ENCODE measurements at regions not wholly inside any gene's neighbourhood (a gene's known extent, or its start where the extent isn't known, plus 50 kb on each side); places are given as distances from the start of the nearest gene placed in this dataset.

DNA sequence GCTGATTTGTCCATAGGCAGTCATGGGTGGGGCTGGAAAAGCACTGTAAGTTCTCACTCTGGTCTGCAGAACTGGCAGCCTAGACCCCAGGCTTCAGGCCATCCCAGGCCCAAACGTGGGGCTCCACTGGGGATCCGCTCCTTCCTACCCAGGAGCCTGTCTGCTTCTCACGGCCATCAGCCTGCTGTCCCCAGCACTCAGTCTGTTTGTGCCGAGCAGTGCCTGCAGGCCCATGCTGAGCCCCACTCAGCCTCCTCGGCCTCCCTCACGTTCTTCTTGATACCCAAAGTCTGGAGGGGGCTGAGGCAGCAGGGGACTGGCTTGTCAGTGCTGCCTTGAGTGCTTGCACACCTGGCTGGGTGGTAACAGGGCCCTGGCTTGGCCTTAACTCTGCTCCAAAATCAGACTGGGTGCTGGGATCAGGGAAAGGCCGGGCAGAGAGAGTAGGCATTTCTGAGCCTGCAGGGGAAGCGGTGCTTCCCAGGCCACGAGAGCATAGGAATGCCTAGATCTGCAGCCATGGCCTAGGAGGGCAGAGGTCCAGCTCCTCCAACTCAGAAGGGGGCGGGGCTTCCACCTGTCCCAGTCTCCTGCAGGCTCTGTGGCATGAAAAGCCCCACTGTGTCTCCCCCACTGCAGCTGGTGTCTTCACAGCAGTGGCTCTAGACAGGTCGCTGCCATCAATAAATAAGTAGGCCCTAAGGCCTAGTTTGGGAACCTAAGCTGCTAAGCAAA is 772.4 kb upstream of the FBXO33 start:
- Histone ChIP-seq H3K4me3 (ENCODE audit: low read length in 2 of 2) (no peak overlapping the region), H3K9me3 (ENCODE audit: control insufficient read depth in 1 of 2, low read length in 2 of 2) (no peaks in the 10 kb centered on the region), H3K27me3 (ENCODE audit: insufficient read depth, low read length) (no peaks in the 10 kb centered on the region), H3K4me1 (ENCODE audit: insufficient read depth, low read length) (no peaks in the 10 kb centered on the region), H3K36me3 (ENCODE audit: insufficient read depth, low read length) (no peaks in the 10 kb centered on the region), H3K27ac (ENCODE audit: low read depth, low read length) (no peak overlapping the region)
- Mint-ChIP-seq H3K27me3 (no peaks in the 10 kb centered on the region), H3K27ac (no peak overlapping the region), H3K4me1 (no peaks in the 10 kb centered on the region), H3K36me3 (no peaks in the 10 kb centered on the region), H3K4me3 (no peak overlapping the region), H3K9me3 (peaks cover 0 to 18% (median 3%) of the 10 kb centered on the region in 8 donors)
- CTCF ChIA-PET (ENCODE audit: partially characterized antibody), result no interaction called here
- intact Hi-C loops (cut with micrococcal nuclease), result no loop called here
- peak in 1 of 5 donors; percentile 31 for DNase-seq
- POLR2A ChIA-PET (ENCODE audit: partially characterized antibody), result no interaction called here

- Mint-ChIP-seq H3K4me1 (no peaks in the 10 kb centered on the region), H3K4me3 (no peak overlapping the region), H3K9me3 (peaks cover 0 to 5% (median 1%) of the 10 kb centered on the region in 8 donors), H3K27me3 (no peaks in the 10 kb centered on the region), H3K36me3 (no peaks in the 10 kb centered on the region), H3K27ac (no peak overlapping the region)
- H3K9me3 ChIP-seq (ENCODE audit: control insufficient read depth in 1 of 2, low read length in 2 of 2), result no peaks in the 10 kb centered on the region
- H3K4me1 ChIP-seq (ENCODE audit: insufficient read depth, low read length), result no peaks in the 10 kb centered on the region
- DNase-seq, result no peak
- H3K27ac ChIP-seq (ENCODE audit: low read depth, low read length), result no peak overlapping the region
- ChIA-PET POLR2A (ENCODE audit: partially characterized antibody) (no interaction called here), CTCF (ENCODE audit: partially characterized antibody) (no interaction called here)
- no peaks in the 10 kb centered on the region for H3K27me3 ChIP-seq (ENCODE audit: insufficient read depth, low read length)
- H3K4me3 ChIP-seq (ENCODE audit: low read length in 2 of 2), result no peak overlapping the region
- no peaks in the 10 kb centered on the region for H3K36me3 ChIP-seq (ENCODE audit: insufficient read depth, low read length)
- intact Hi-C loops (cut with micrococcal nuclease), result no loop called here
These were observed 766.9 kb upstream of the FBXO33 start for GRCh38 chr14:40199101-40199500.

- ChIA-PET CTCF (ENCODE audit: partially characterized antibody) (no interaction called here), POLR2A (ENCODE audit: partially characterized antibody) (no interaction called here)
- Histone ChIP-seq H3K4me1 (ENCODE audit: insufficient read depth, low read length) (no peaks in the 10 kb centered on the region), H3K9me3 (ENCODE audit: control insufficient read depth in 1 of 2, low read length in 2 of 2) (no peaks in the 10 kb centered on the region), H3K27ac (ENCODE audit: low read depth, low read length) (no peak overlapping the region), H3K4me3 (ENCODE audit: low read length in 2 of 2) (no peak overlapping the region), H3K36me3 (ENCODE audit: insufficient read depth, low read length) (no peaks in the 10 kb centered on the region), H3K27me3 (ENCODE audit: insufficient read depth, low read length) (no peaks in the 10 kb centered on the region)
- Mint-ChIP-seq H3K9me3 (peaks cover 0 to 10% (median 0%) of the 10 kb centered on the region in 8 donors), H3K36me3 (no peaks in the 10 kb centered on the region), H3K27me3 (no peaks in the 10 kb centered on the region), H3K27ac (no peak overlapping the region), H3K4me1 (no peaks in the 10 kb centered on the region), H3K4me3 (no peak overlapping the region)
- DNase-seq, result no peak
- intact Hi-C loops (cut with micrococcal nuclease), result no loop called here
These were observed 765.1 kb upstream of the FBXO33 start for GRCh38 chr14:40197344-40197743.

DNA sequence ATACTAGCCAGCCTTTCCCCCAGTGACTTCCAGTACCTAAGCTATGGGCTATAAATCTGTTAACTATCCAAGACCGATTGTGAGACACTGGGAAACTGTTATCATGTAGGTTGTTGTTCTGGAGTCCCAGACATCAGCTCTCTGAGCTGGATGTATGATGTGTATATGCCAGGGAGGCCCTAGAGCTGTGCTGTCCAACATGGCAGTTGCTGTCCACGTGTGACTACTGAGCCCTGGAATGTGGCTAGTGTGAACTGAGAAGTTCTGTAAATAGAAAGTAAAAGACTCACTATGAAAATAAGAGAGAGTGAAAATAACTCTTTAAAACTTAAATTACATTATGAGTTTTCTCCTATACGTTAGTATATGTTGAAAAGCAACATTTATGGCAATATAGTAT is 755.8 kb upstream of the FBXO33 start:
- POLR2A ChIA-PET (ENCODE audit: partially characterized antibody), result no interaction called here
- Mint-ChIP-seq H3K4me3 (no peak overlapping the region), H3K27ac (no peak overlapping the region), H3K27me3 (peaks cover 0 to 1% of the 10 kb centered on the region in 2 donors), H3K4me1 (no peaks in the 10 kb centered on the region), H3K36me3 (no peaks in the 10 kb centered on the region), H3K9me3 (peaks cover 0 to 9% (median 3%) of the 10 kb centered on the region in 8 donors)
- Histone ChIP-seq H3K27me3 (ENCODE audit: insufficient read depth, low read length) (no peaks in the 10 kb centered on the region), H3K4me1 (ENCODE audit: insufficient read depth, low read length) (no peaks in the 10 kb centered on the region), H3K36me3 (ENCODE audit: insufficient read depth, low read length) (no peaks in the 10 kb centered on the region), H3K9me3 (ENCODE audit: control insufficient read depth in 1 of 2, low read length in 2 of 2) (no peaks in the 10 kb centered on the region), H3K4me3 (ENCODE audit: low read length in 2 of 2) (no peak overlapping the region), H3K27ac (ENCODE audit: low read depth, low read length) (no peak overlapping the region)
- intact Hi-C loops (cut with micrococcal nuclease), result no loop called here
- no peak for DNase-seq
- CTCF ChIA-PET (ENCODE audit: partially characterized antibody), result no interaction called here

DNA sequence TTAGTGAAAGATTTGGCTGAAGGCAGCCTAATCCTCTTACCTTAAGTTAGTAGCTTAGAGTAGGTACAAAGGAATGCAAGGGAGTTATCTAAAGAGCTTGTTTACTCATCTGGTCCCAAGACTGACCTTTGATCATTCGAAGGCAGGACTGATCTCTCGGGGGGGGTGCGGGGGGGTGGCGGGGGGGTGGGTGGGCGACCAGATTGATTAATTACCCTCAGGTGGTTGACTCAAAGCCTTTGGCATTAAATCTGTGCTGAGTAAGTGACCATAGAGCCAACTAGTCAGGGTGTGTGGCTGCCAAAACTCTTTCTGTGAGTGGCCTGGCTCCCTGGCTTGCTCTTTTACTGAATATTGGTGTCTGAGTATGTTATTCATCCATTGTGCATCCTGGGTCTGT is 731.9 kb upstream of the FBXO33 start:
- no peak for DNase-seq
- H3K36me3 Mint-ChIP-seq, result no peaks in the 10 kb centered on the region
- no peak overlapping the region for H3K4me3 Mint-ChIP-seq
- no peaks in the 10 kb centered on the region for H3K4me1 ChIP-seq (ENCODE audit: insufficient read depth, low read length)
- no peaks in the 10 kb centered on the region for H3K36me3 ChIP-seq (ENCODE audit: insufficient read depth, low read length)
- no peak overlapping the region for H3K27ac ChIP-seq (ENCODE audit: low read depth, low read length)
- H3K27me3 ChIP-seq (ENCODE audit: insufficient read depth, low read length), result no peaks in the 10 kb centered on the region
- no peak overlapping the region for H3K4me3 ChIP-seq (ENCODE audit: low read length in 2 of 2)
- H3K27ac Mint-ChIP-seq, result no peak overlapping the region
- H3K9me3 Mint-ChIP-seq, result peaks cover 0 to 24% (median 10%) of the 10 kb centered on the region in 8 donors
- intact Hi-C loops (cut with micrococcal nuclease), result no loop called here
- no peaks in the 10 kb centered on the region for H3K9me3 ChIP-seq (ENCODE audit: control insufficient read depth in 1 of 2, low read length in 2 of 2)
- POLR2A ChIA-PET (ENCODE audit: partially characterized antibody), result no interaction called here
- CTCF ChIA-PET (ENCODE audit: partially characterized antibody), result no interaction called here
- H3K4me1 Mint-ChIP-seq, result no peaks in the 10 kb centered on the region
- H3K27me3 Mint-ChIP-seq, result no peaks in the 10 kb centered on the region

GRCh38 chr14:40139657-40140056 is 707.4 kb upstream of the FBXO33 start:
- H3K27ac ChIP-seq (ENCODE audit: low read depth, low read length), result no peak overlapping the region
- Mint-ChIP-seq H3K9me3 (peaks cover 0 to 28% (median 8%) of the 10 kb centered on the region in 8 donors), H3K4me1 (no peaks in the 10 kb centered on the region), H3K4me3 (no peak overlapping the region), H3K36me3 (no peaks in the 10 kb centered on the region), H3K27me3 (no peaks in the 10 kb centered on the region), H3K27ac (no peak overlapping the region)
- H3K36me3 ChIP-seq (ENCODE audit: insufficient read depth, low read length), result no peaks in the 10 kb centered on the region
- ChIA-PET POLR2A (ENCODE audit: partially characterized antibody) (no interaction called here), CTCF (ENCODE audit: partially characterized antibody) (no interaction called here)
- no peak overlapping the region for H3K4me3 ChIP-seq (ENCODE audit: low read length in 2 of 2)
- H3K9me3 ChIP-seq (ENCODE audit: control insufficient read depth in 1 of 2, low read length in 2 of 2), result no peaks in the 10 kb centered on the region
- H3K27me3 ChIP-seq (ENCODE audit: insufficient read depth, low read length), result no peaks in the 10 kb centered on the region
- intact Hi-C loops (cut with micrococcal nuclease), result loop anchor here (1.0 kb wide), 1 partner anchor 9 kb away; no protein-coding TSS in a partner anchor
- H3K4me1 ChIP-seq (ENCODE audit: insufficient read depth, low read length), result no peaks in the 10 kb centered on the region
- DNase-seq, result no peak

DNA sequence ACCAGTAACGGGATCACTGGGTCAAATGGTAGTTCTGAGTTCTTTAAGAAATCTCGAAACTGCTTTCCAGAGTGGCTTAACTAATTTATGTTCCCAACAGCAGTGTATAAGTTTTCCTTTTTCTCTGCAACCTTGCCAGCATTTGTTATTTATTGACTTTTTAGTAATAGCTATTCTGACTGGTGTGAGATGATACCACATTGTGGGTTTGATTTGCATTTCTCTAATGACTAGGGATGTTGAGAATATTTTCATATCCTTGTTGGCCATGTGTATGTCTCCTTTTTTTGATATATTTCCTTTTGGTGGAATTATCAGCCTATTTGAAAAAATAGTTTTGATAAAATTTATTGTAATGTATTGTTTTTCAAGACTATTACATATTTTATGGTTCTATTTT is 701.2 kb upstream of the FBXO33 start:
- Histone ChIP-seq H3K36me3 (ENCODE audit: insufficient read depth, low read length) (no peaks in the 10 kb centered on the region), H3K4me3 (ENCODE audit: low read length in 2 of 2) (no peak overlapping the region), H3K27ac (ENCODE audit: low read depth, low read length) (no peak overlapping the region), H3K4me1 (ENCODE audit: insufficient read depth, low read length) (no peaks in the 10 kb centered on the region), H3K9me3 (ENCODE audit: control insufficient read depth in 1 of 2, low read length in 2 of 2) (no peaks in the 10 kb centered on the region), H3K27me3 (ENCODE audit: insufficient read depth, low read length) (no peaks in the 10 kb centered on the region)
- Mint-ChIP-seq H3K27ac (peak overlapping the region in 1 of 7 donors; percentile 26), H3K4me3 (no peak overlapping the region), H3K27me3 (no peaks in the 10 kb centered on the region), H3K4me1 (no peaks in the 10 kb centered on the region), H3K36me3 (no peaks in the 10 kb centered on the region), H3K9me3 (peaks cover 2 to 28% (median 12%) of the 10 kb centered on the region in 8 donors)
- DNase-seq, result no peak
- ChIA-PET POLR2A (ENCODE audit: partially characterized antibody) (no interaction called here), CTCF (ENCODE audit: partially characterized antibody) (no interaction called here)
- intact Hi-C loops (cut with micrococcal nuclease), result no loop called here

GRCh38 chr14:40129159-40129558 is 696.9 kb upstream of the FBXO33 start:
- ChIA-PET CTCF (ENCODE audit: partially characterized antibody) (no interaction called here), POLR2A (ENCODE audit: partially characterized antibody) (no interaction called here)
- no peak overlapping the region for H3K27ac Mint-ChIP-seq
- H3K36me3 ChIP-seq (ENCODE audit: insufficient read depth, low read length), result no peaks in the 10 kb centered on the region
- no peak overlapping the region for H3K27ac ChIP-seq (ENCODE audit: low read depth, low read length)
- no peaks in the 10 kb centered on the region for H3K4me1 Mint-ChIP-seq
- intact Hi-C loops (cut with micrococcal nuclease), result no loop called here
- no peak overlapping the region for H3K4me3 Mint-ChIP-seq
- no peaks in the 10 kb centered on the region for H3K27me3 Mint-ChIP-seq
- H3K36me3 Mint-ChIP-seq, result peaks cover 0 to 3% of the 10 kb centered on the region in 2 donors
- no peaks in the 10 kb centered on the region for H3K4me1 ChIP-seq (ENCODE audit: insufficient read depth, low read length)
- H3K9me3 ChIP-seq (ENCODE audit: control insufficient read depth in 1 of 2, low read length in 2 of 2), result no peaks in the 10 kb centered on the region
- no peak overlapping the region for H3K4me3 ChIP-seq (ENCODE audit: low read length in 2 of 2)
- no peaks in the 10 kb centered on the region for H3K27me3 ChIP-seq (ENCODE audit: insufficient read depth, low read length)
- H3K9me3 Mint-ChIP-seq, result peaks cover 0 to 19% (median 6%) of the 10 kb centered on the region in 8 donors
- DNase-seq, result no peak

Measured in CD4-positive, alpha-beta memory T cell (primary cell).